ENCODE measurements at regions not wholly inside any gene's neighbourhood (a gene's known extent, or its start where the extent isn't known, plus 50 kb on each side); places are given as distances from the start of the nearest gene placed in this dataset.
"Not testable (repeated sequence)": the region's sequence is repeated elsewhere in the genome, so short reads cannot be mapped to it uniquely, and the experiment has no call there.

DNA sequence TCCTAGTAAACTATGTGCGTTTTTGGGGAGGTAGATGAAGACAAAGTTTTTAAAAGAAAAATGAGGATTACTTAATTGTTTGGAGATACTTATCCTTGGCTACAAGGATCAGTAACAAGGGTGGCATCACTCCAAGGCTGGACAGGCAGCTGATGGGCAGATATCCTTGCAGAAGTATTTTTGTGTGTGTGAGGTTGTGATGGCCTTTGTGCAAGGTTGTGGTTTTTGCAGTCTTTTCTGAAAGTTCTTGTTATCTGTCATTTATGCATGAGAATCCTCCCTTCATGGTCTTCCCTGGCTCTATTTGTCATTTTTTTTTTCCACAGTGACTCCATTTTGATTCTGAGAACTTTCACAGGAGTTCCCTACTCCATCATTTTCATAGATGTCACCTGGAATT is 96.0 kb upstream of the C1GALT1C1 start:
- H3K4me3 ChIP-seq (ENCODE audit: low read depth, low read length), result no peak overlapping the region
- TF ChIP-seq, protein P1, sequence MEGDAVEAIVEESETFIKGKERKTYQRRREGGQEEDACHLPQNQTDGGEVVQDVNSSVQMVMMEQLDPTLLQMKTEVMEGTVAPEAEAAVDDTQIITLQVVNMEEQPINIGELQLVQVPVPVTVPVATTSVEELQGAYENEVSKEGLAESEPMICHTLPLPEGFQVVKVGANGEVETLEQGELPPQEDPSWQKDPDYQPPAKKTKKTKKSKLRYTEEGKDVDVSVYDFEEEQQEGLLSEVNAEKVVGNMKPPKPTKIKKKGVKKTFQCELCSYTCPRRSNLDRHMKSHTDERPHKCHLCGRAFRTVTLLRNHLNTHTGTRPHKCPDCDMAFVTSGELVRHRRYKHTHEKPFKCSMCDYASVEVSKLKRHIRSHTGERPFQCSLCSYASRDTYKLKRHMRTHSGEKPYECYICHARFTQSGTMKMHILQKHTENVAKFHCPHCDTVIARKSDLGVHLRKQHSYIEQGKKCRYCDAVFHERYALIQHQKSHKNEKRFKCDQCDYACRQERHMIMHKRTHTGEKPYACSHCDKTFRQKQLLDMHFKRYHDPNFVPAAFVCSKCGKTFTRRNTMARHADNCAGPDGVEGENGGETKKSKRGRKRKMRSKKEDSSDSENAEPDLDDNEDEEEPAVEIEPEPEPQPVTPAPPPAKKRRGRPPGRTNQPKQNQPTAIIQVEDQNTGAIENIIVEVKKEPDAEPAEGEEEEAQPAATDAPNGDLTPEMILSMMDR (IDR thresholded peaks at IDR 0.05; ENCODE audit: low read depth, low read length, missing control alignments), result no peak
- DNase-seq (ENCODE audit: low read depth), result no peak

DNA sequence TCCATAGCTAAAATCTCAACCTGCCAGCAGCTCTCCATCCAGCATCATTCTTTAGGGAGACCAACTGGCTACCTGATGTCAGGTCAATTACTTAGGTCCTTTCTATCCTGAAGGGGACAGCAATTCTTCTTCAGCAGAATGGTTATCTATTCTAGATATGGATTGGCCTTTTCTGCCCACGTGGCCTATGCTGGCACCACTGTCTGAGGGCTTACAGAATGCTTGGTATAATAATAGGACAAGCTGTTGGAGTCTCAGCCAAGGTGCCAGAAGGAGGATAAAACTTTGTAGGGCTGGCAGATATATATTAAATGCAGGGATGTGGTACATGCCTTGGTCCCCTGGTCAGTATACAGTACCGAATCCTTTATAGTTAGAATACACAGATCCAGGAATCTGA is 89.8 kb upstream of the C1GALT1C1 start:
- H3K4me3 ChIP-seq (ENCODE audit: low read depth, low read length), result no peak overlapping the region
- DNase-seq (ENCODE audit: low read depth), result no peak
- TF ChIP-seq, protein P1 (IDR thresholded peaks at IDR 0.05; ENCODE audit: low read depth, low read length, missing control alignments), result no peak

DNA sequence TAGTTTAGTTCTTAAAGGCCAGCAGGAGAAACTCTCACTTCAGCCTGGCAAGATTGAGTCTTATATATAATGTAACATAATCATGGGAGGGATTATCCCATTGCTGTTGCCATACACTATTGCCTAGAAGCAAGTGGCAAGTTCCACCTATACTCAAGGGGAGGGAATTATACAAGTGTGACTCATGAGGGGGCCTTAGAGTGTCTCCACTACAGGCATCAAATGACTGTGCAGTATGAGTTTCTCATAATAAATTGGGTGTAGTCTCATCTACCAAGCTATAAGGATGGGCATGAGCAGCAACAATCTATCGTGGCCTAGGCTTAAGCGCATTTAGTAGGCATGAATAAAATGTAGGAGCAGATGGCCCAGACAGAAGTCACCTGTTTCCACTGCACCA is 89.1 kb upstream of the C1GALT1C1 start:
- no peak for DNase-seq (ENCODE audit: low read depth)
- H3K4me3 ChIP-seq (ENCODE audit: low read depth, low read length), result no peak overlapping the region
- TF ChIP-seq, protein P1 (IDR thresholded peaks at IDR 0.05; ENCODE audit: low read depth, low read length, missing control alignments), result no peak

DNA sequence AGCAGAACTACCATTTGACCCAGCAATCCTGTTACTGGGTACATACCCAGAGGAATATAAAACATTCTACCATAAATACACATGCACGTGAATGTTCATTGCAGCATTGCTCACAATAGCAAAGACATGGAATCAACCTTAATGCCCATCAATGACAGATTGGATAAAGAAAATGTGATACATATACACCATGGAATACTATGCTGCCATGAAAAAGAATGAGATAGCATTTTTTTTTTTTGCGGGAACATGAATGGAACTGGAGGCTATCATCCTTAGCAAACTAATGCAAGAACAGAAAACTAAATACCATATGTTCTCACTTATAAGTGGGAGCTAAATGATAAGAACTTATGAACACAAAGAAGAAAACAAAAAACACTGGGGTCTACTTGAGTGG is 72.5 kb upstream of the C1GALT1C1 start:
- DNase-seq (ENCODE audit: low read depth); H3K4me3 ChIP-seq (ENCODE audit: low read depth, low read length): not testable (repeated sequence)

DNA sequence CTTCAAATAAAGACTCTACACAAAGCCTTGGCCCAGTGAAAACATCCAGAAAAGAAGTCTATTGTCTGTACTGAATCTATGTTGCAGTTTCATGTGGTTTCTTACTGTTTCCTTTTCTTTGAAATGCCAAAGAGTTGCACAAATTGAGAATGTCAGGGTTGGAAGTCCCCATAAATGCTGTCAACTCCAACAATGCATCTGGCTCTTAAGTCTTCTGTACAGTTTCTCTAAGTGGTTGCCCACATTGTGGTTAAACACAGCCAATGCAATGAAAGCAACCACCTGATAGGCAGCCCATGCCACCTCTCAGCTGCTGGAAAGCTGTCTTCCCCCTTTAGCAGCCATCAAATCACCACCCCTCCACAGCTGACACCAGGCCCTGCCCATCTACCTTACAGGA is 67.2 kb upstream of the C1GALT1C1 start:
- H3K4me3 ChIP-seq (ENCODE audit: low read depth, low read length), result no peak overlapping the region
- TF ChIP-seq, protein P1 (IDR thresholded peaks at IDR 0.05; ENCODE audit: low read depth, low read length, missing control alignments), result no peak
- DNase-seq (ENCODE audit: low read depth), result peak; percentile 16

DNA sequence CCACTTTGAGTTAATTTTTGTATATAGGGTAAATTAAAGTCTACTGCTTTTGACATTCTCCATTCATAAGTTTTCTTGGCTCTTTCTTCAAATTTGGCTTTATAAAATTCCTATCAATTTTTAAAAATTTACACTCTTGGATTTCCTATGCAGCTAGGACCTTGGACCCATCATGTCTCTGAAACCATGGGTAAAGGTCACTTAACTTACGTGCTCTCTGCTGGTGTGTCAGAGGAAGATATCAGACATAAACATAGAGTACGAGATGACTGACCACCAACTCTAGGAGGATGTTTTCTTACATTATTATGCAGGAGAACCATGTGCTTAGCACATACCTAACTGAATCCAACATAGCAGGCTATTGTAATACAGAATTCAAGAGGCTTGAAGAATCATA is 62.5 kb upstream of the C1GALT1C1 start:
- TF ChIP-seq, protein P1 (IDR thresholded peaks at IDR 0.05; ENCODE audit: low read depth, low read length, missing control alignments), result no peak
- H3K4me3 ChIP-seq (ENCODE audit: low read depth, low read length), result no peak overlapping the region
- DNase-seq (ENCODE audit: low read depth), result no peak

DNA sequence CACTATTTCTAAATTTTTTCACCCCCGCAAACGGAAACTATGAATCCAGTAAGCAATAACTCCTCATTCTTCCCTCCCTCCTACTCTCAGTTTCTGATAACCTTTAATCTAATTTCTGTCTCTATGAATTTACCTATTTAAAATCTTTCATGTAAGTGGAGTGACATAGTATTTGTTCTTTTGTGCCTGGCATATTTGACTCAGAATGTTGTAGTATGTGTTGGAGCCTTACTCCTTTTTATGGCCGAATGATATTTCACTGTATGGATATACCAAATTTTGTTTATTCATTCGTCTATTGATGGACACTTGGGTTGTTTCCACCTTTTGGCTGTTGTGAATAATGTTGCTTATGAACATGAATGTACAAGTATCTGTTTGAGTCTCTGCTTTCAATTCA is 61.1 kb upstream of the C1GALT1C1 start:
- DNase-seq (ENCODE audit: low read depth), result no peak
- no peak overlapping the region for H3K4me3 ChIP-seq (ENCODE audit: low read depth, low read length)
- TF ChIP-seq, protein P1 (IDR thresholded peaks at IDR 0.05; ENCODE audit: low read depth, low read length, missing control alignments), result no peak

DNA sequence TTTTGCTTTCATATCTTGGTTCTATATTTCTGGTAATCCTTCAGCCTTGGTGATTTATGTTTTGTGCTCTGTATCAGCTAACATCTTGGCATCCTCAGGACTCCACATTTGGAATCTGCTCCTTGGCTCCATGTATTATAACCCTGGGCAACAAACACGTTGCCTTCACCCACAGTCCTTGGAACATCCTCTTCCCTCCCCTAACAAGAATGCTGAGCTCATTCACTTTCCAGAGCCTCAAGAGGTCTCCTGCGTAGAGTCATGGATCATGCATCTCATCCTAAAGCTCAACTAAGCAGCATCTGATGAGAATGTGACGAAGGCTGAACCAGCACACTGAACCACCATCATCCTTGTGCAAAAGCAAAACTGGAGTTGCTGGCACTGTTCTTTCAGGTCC is 60.5 kb upstream of the C1GALT1C1 start:
- TF ChIP-seq, protein P1 (IDR thresholded peaks at IDR 0.05; ENCODE audit: low read depth, low read length, missing control alignments), result no peak
- no peak for DNase-seq (ENCODE audit: low read depth)
- no peak overlapping the region for H3K4me3 ChIP-seq (ENCODE audit: low read depth, low read length)
